Stimulated activated CD4-positive, alpha-beta T cell treated with anti-CD3 and anti-CD28 coated beads, Interleukin-4, amount 100 ng/mL, for 4 hours (primary cell): ENCODE measurements at regions not wholly inside any gene's neighbourhood (a gene's known extent, or its start where the extent isn't known, plus 50 kb on each side); places are given as distances from the start of the nearest gene placed in this dataset.

Source experiments
- DNase-seq, 2 experiments: peaks; one replicate each; pipeline ENCODE4 v3.0.0-alpha.2; 2020

- no peak for DNase-seq
These were observed 368.2 kb upstream of the TSHZ3 start for GRCh38 chr19:31717269-31717923.

GRCh38 chr19:31718032-31718431 is 368.8 kb upstream of the TSHZ3 start:
- no peak for DNase-seq

GRCh38 chr19:31718898-31719297 is 369.7 kb upstream of the TSHZ3 start:
- DNase-seq = no peak

- no peak for DNase-seq
These were observed 373.9 kb upstream of the TSHZ3 start for GRCh38 chr19:31723101-31723500.

GRCh38 chr19:31725051-31725450 is 375.8 kb upstream of the TSHZ3 start:
- DNase-seq = no peak

- no peak for DNase-seq
These were observed 378.3 kb upstream of the TSHZ3 start for GRCh38 chr19:31727536-31727935.

GRCh38 chr19:31730270-31730669 is 381.0 kb upstream of the TSHZ3 start:
- DNase-seq = no peak

GRCh38 chr19:31733591-31733990 is 384.4 kb upstream of the TSHZ3 start:
- DNase-seq = no peak

GRCh38 chr19:31742249-31742648 is 393.0 kb upstream of the TSHZ3 start:
- DNase-seq = no peak

GRCh38 chr19:31745731-31746130 is 396.5 kb upstream of the TSHZ3 start:
- no peak for DNase-seq

GRCh38 chr19:31749231-31749630 is 400.0 kb upstream of the TSHZ3 start:
- no peak for DNase-seq

GRCh38 chr19:31759359-31759758 is 410.1 kb upstream of the TSHZ3 start:
- no peak for DNase-seq

- no peak for DNase-seq
These were observed 412.2 kb upstream of the TSHZ3 start for GRCh38 chr19:31761281-31761913.

- DNase-seq = no peak
These were observed 421.0 kb upstream of the TSHZ3 start for GRCh38 chr19:31770223-31770622.

GRCh38 chr19:31772915-31773314 is 423.7 kb upstream of the TSHZ3 start:
- DNase-seq = no peak

- no peak for DNase-seq
These were observed 432.3 kb upstream of the TSHZ3 start for GRCh38 chr19:31781542-31781941.

- DNase-seq = no peak
These were observed 434.4 kb upstream of the TSHZ3 start for GRCh38 chr19:31783592-31783991.

GRCh38 chr19:31784671-31785101 is 435.4 kb upstream of the TSHZ3 start:
- DNase-seq = no peak

- DNase-seq = no peak
These were observed 452.4 kb upstream of the TSHZ3 start for GRCh38 chr19:31801611-31802010.

- no peak for DNase-seq
These were observed 454.7 kb upstream of the TSHZ3 start for GRCh38 chr19:31803835-31804446.

GRCh38 chr19:31804668-31805067 is 455.4 kb upstream of the TSHZ3 start:
- DNase-seq = no peak

GRCh38 chr19:31810536-31811109 is 461.4 kb upstream of the TSHZ3 start:
- no peak for DNase-seq

- DNase-seq = no peak
These were observed 468.9 kb upstream of the TSHZ3 start for GRCh38 chr19:31817971-31818797.
